IMR-90 (cell line): ENCODE measurements at regions not wholly inside any gene's neighbourhood (a gene's known extent, or its start where the extent isn't known, plus 50 kb on each side); places are given as distances from the start of the nearest gene placed in this dataset.
"Not testable (repeated sequence)": the region's sequence is repeated elsewhere in the genome, so short reads cannot be mapped to it uniquely, and the experiment has no call there.

ENCODE experiments used
- ATAC-seq: fragments of 200-7000 bp; cut with Tn5 transposase; 2 replicates; pipeline ENCODE4 v1.9.1; 2020; ENCODE audit warnings: low read depth, mild to moderate bottlenecking, moderate library complexity
- BruUV-seq: library from RNA; stranded (reverse); fragments of 400-500 nt; replicated peaks from 2 replicates; lab custom pipeline; 2021; lab: Mats Ljungman, UMichigan
- CTCF ChIA-PET: fragments of 300-600 bp; formaldehyde crosslinking; extraction: SDS; loops from one replicate; lab custom pipeline; 2021; ENCODE audit warnings: antibody characterized with exemption; lab: Yijun Ruan, JAX
- POLR2A ChIA-PET: fragments of 300-600 bp; sonication (Branson Sonifier 250); formaldehyde crosslinking; loops from one replicate; lab custom pipeline; 2022; ENCODE audit warnings: antibody characterized with exemption; ENCODE audit not compliant: unreplicated experiment; lab: Charles Lee
- DNase-seq: peaks from one replicate; pipeline ENCODE4 v3.0.0; 2013
- H2AFZ ChIP-seq: replicated peaks from 2 replicates; pipeline ENCODE3; 2013; ENCODE audit warnings: low read length, mild to moderate bottlenecking; ENCODE audit not compliant: poor library complexity
- H2AK5ac ChIP-seq: 2 replicates; pipeline ENCODE4 v1.6.1; 2013; ENCODE audit warnings: low read depth, low read length, inconsistent platforms
- H2AK9ac ChIP-seq: replicated peaks from 2 replicates; pipeline ENCODE3; 2013; ENCODE audit warnings: mild to moderate bottlenecking, low read depth, low read length, moderate library complexity; ENCODE audit not compliant: poor library complexity
- H2BK120ac ChIP-seq: 2 replicates; pipeline ENCODE4 v1.6.1; 2013; ENCODE audit warnings: low read depth, low read length, inconsistent platforms
- H2BK15ac ChIP-seq: 3 replicates; pipeline ENCODE4 v1.6.1; 2013; ENCODE audit warnings: low read depth, low read length, inconsistent platforms
- H2BK20ac ChIP-seq: 2 replicates; pipeline ENCODE4 v1.6.1; 2013; ENCODE audit warnings: low read depth, mild to moderate bottlenecking, inconsistent platforms, low read length, moderate library complexity
- H2BK5ac ChIP-seq: 2 replicates; pipeline ENCODE4 v1.6.1; 2013; ENCODE audit warnings: mild to moderate bottlenecking, low read depth, low read length, inconsistent platforms; ENCODE audit not compliant: poor library complexity, severe bottlenecking
- H3K14ac ChIP-seq: replicated peaks from 2 replicates; pipeline ENCODE4 v1.6.1; 2013; ENCODE audit warnings: low read depth, low read length, inconsistent platforms
- H3K18ac ChIP-seq: 2 replicates; pipeline ENCODE4 v1.6.1; 2013; ENCODE audit warnings: low read depth, low read length, control low read depth
- H3K23ac ChIP-seq: 2 replicates; pipeline ENCODE4 v1.6.1; 2013; ENCODE audit warnings: low read depth, low read length, inconsistent platforms
- H3K27ac ChIP-seq: 2 replicates; pipeline ENCODE4 v1.5.1; 2013; ENCODE audit warnings: mild to moderate bottlenecking, control low read depth, low read length; ENCODE audit not compliant: insufficient read depth
- H3K27me3 ChIP-seq: 2 replicates; pipeline ENCODE4 v1.6.1; 2013; ENCODE audit warnings: low read length; ENCODE audit not compliant: control insufficient read depth, insufficient read depth
- H3K36me3 ChIP-seq: 2 replicates; pipeline ENCODE4 v1.6.1; 2013; ENCODE audit warnings: low read length, mixed read lengths; ENCODE audit not compliant: control insufficient read depth, insufficient read depth
- H3K4ac ChIP-seq: 2 replicates; pipeline ENCODE4 v1.6.1; 2013; ENCODE audit warnings: low read depth, low read length, inconsistent platforms
- H3K4me1 ChIP-seq: 2 replicates; pipeline ENCODE4 v1.6.1; 2013; ENCODE audit warnings: low read length, mixed read lengths; ENCODE audit not compliant: control insufficient read depth, insufficient read depth
- H3K4me2 ChIP-seq: 2 replicates; pipeline ENCODE4 v1.6.1; 2013; ENCODE audit warnings: low read depth, mild to moderate bottlenecking, control low read depth, low read length, moderate library complexity
- H3K4me3 ChIP-seq: 2 replicates; pipeline ENCODE4 v1.5.1; 2013; ENCODE audit warnings: low read depth, mild to moderate bottlenecking, control low read depth, low read length, moderate library complexity; ENCODE audit not compliant: insufficient read depth
- H3K56ac ChIP-seq: 2 replicates; pipeline ENCODE4 v1.6.1; 2013; ENCODE audit warnings: low read length, inconsistent platforms; ENCODE audit not compliant: insufficient read depth; ENCODE audit errors: extremely low read depth
- H3K79me1 ChIP-seq, 2 experiments: 2 replicates each; pipeline ENCODE4 v1.6.1; 2013; ENCODE audit warnings: low read length in 2 of 2, inconsistent platforms in 1 of 2, low read depth in 1 of 2
- H3K9ac ChIP-seq: 2 replicates; pipeline ENCODE4 v1.6.1; 2013; ENCODE audit warnings: low read depth, low read length, control low read depth
- H3K9me1 ChIP-seq: 2 replicates; pipeline ENCODE4 v1.6.1; 2013; ENCODE audit warnings: low read length, inconsistent platforms; ENCODE audit not compliant: insufficient read depth
- H3K9me3 ChIP-seq: 2 replicates; pipeline ENCODE4 v1.6.1; 2013; ENCODE audit warnings: low read length; ENCODE audit not compliant: control insufficient read depth, insufficient read depth
- H4K20me1 ChIP-seq: 2 replicates; pipeline ENCODE4 v1.6.1; 2013; ENCODE audit warnings: low read length, inconsistent platforms; ENCODE audit not compliant: insufficient read depth
- H4K5ac ChIP-seq: 2 replicates; pipeline ENCODE4 v1.6.1; 2013; ENCODE audit warnings: mild to moderate bottlenecking, low read depth, low read length, control low read depth
- H4K8ac ChIP-seq, 2 experiments: 2 replicates each; pipeline ENCODE4 v1.6.1; 2013; ENCODE audit warnings: low read depth in 2 of 2, low read length in 2 of 2, control low read depth in 1 of 2, inconsistent platforms in 1 of 2
- H4K91ac ChIP-seq: 2 replicates; pipeline ENCODE4 v1.6.1; 2013; ENCODE audit warnings: low read depth, low read length, inconsistent platforms; ENCODE audit not compliant: insufficient read depth
- WGBS, 2 experiments: methylation state at CpG; one replicate each; pipeline versions ENCODE4 v1.1.5 to v1.1.7; 2013; ENCODE audit warnings: missing lambda C conversion rate in 2 of 2; ENCODE audit not compliant: insufficient read length in 1 of 2; ENCODE audit errors: extremely low coverage in 2 of 2; 5-methylcytosine and 5-hydroxymethylcytosine counted together
- dilution Hi-C: fragments of 300-500 bp; cut with HindIII; formaldehyde crosslinking; loops from one replicate; pipeline ENCODE4 v1.14.3; 2018; ENCODE audit warnings: low sequenced_read_pairs; ENCODE audit not compliant: unreplicated experiment
- in situ Hi-C: fragments of 300-500 bp; cut with MboI; formaldehyde crosslinking; loops from 3 replicates; pipeline ENCODE4 v1.14.3; 2019; ENCODE audit warnings: low sequenced_read_pairs, inconsistent platforms, mixed read lengths
- intact Hi-C: fragments of 100-400 bp; cut with micrococcal nuclease; formaldehyde crosslinking; loops from 2 replicates; pipeline ENCODE4 v1.10.0; 2022

GRCh38 chr1:219077767-219078166 lies 95.9 kb upstream of the LYPLAL1 start:
- H3K14ac ChIP-seq, intact Hi-C loops, DNase-seq, H3K9me3 ChIP-seq, POLR2A ChIA-PET, H3K23ac ChIP-seq, dilution Hi-C loops, H4K91ac ChIP-seq, H2BK20ac ChIP-seq, H3K36me3 ChIP-seq, H2AK9ac ChIP-seq, H2BK120ac ChIP-seq, CTCF ChIA-PET, H2AK5ac ChIP-seq, H3K27me3 ChIP-seq, H2AFZ ChIP-seq, H3K4me2 ChIP-seq, H3K18ac ChIP-seq, H2BK5ac ChIP-seq, H3K4ac ChIP-seq, ATAC-seq, H3K9me1 ChIP-seq, H3K56ac ChIP-seq, H4K20me1 ChIP-seq, H3K4me1 ChIP-seq, H2BK15ac ChIP-seq, H3K79me1 ChIP-seq, H3K9ac ChIP-seq, BruUV-seq, H4K5ac ChIP-seq, H4K8ac ChIP-seq, H3K27ac ChIP-seq, H3K4me3 ChIP-seq: not testable (repeated sequence)
- WGBS, 2 experiments = no CpG with 5 or more reads among the region's 3 CpGs
- in situ Hi-C loops = loop anchor here (25.0 kb wide), 1 partner anchor 485 kb away; no protein-coding TSS in a partner anchor
